CD4-positive, alpha-beta T cell treated with Interleukin-2 at 100 ng/mL for 4 hours (primary cell): ENCODE measurements at regions not wholly inside any gene's neighbourhood (a gene's known extent, or its start where the extent isn't known, plus 50 kb on each side); places are given as distances from the start of the nearest gene placed in this dataset.
A peak's percentile ranks its signal among the peaks of the same experiment; 100 is the strongest.

ENCODE experiments used
- DNase-seq: peaks from one replicate; pipeline ENCODE4 v3.0.0-alpha.2; 2020; ENCODE audit warnings: low spot score

DNA sequence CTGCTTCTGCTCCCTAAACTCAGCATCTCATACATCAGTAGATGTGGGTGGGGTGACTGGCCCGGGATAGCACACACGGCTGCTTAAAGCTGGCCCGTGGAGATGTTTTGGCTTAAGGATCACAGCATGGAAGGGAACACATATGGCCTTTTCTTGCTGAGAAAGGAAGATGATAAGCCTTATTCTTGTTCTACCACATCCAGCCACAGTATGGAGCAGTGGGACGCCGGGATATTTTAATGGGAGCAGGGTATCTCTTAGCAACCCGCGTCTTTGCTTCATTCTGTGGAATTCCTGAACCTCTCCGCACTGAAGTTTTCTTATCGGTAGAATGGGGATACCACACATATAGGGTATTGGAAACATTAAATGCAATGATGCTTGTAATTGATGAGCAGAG lies 94.1 kb upstream of the PROK2 start:
- no peak for DNase-seq

DNA sequence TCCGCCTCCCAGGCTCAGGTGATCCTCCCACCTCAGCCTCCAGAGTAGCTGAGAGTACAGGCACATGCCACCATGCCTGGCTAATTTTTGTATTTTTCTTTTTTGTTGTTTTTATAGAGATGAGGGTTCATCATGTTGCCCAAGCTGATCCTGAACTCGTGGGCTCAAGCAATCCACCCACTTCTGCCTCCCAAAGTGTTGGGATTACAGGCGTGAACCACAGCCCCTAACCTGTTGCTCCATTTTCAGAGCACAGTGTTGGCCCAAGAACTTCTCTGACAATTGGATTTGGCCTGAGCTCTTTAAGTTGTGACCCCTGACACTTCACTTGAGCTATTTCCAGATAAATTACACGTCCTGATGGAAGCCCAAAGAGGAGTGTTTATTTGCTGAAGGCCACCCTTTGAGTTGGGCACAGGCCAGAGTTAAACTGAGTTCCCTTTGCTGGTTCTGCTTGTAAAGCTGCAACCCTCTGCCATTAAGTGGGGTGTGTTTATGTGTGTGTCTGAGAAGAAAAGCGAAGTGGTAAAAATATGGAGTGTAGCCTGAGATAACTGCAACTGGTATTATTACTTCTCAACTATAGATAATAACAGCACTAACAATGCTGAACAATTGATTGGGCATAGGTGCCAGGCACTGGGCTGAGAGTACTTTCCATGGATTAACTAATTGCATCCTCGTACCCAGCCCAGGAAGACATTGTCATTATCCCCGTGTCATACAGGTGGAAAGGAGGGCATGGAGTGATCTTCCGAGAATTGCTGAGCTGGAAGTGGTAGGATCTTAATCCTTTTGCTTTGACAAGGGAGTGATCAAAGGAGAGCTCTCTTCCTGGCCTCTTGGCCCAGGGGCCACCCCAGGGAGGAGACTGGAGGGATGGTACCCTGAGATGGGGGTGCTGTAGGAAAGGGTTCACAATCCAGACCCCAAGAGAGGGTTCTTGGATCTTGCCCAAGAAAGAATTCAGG lies 91.5 kb upstream of the PROK2 start:
- no peak for DNase-seq

DNA sequence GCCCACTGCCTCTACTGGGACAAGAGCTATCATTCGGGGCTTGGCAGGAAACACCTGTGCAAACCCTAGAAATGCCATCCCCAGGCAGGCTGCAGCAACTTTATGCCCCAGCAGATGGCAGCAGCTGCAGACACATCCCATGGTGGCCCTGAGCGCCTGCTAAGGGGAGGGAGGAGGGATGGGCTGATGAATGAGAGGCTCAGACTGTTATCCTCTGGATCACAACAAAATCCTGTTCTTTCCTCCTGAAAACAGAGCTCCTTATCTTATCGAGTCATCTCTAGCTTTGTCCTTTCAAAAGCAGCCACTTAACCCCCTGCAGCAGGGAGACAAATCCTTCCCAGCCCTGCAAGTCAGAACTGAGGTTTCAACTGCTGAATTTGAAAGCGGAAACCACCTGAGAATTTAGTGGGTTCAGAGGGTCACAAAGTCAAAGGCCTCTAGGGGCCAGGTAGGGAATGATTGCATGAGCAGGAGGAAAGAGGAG lies 90.6 kb upstream of the PROK2 start:
- DNase-seq = peak; percentile 75

DNA sequence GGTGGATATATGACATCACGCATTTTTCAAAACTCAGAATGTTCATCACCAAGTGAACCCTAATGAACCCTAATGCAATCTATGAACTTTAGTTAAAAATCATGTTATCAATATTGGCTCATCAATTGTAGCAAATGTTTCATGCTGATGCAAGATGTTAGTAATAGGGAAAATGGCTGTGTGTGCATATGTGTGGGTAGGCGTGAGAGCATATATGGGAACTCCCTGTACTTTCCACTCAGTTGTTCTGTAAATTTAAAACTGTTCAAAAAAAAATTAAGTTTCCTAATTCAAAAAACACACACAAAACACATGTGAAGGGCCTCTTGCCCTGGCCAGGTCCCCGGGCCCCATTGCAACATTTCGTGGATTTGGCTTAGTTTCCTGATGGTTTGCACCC lies 89.7 kb upstream of the PROK2 start:
- no peak for DNase-seq

DNA sequence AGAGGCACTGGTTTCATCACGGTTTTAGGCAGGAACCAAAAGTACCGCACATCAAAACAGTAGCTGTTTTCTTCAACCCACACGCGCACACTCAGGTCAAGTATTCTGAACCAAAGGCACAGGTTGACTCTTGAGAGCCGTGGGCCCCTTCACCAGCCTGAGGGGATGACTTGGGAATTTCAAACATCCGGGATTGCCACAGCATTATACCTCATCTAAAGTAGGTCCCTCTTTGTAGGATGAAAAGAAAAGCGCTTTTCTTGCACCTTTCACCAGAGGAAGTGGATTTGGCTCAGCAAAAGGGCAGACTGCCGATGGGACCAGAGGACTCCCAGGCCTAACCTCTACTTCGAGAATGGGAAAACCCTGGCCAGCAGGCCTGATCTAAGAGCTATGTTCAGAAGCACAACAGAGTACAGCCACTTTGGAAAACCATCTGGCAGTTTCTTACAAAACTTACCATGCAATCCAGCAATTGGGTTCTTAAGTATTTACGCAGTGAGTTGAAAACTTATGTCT lies 88.2 kb upstream of the PROK2 start:
- no peak for DNase-seq

DNA sequence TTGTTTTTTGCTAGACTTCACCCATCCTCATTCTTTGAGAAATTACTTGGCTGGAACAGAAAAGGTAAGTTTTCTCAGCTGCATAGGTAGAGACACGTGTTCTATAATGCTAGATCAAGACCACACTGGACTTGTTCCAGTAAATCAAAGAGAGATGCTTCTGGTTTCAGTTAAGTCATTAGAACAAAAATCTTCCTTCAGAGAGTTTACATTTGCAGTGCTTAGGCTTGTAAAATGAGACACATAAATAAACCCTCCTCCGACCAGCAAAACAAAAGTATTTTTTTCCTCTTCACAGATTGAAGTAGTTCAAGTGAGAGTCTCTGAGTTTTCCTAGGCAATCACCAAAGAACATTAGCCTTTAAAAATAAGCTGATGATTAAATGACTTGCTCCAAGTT lies 87.3 kb upstream of the PROK2 start:
- DNase-seq = no peak

DNA sequence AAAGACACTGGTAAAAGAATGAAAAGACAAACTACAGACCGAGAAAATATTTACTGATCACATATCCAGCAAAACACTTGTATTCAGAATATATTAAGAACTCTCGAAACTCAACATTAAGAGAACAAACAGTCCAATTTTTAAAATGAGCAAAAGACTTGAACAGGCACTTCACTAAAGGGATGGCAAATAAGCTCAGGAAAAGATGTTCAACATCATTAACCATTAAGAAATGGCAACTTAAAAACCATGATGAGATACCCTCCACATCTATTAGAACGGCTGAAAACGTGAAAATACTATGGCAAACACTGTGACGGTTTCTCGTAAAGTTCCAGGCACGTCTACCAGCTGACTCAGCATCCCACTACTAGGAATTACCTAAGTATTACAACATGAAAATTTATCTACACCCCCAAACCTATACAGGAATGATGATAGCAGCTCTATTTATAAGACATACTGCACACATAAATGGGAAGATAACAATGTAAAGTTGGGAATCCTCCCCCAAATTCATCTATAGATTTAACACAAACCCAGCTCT lies 86.1 kb upstream of the PROK2 start:
- no peak for DNase-seq

DNA sequence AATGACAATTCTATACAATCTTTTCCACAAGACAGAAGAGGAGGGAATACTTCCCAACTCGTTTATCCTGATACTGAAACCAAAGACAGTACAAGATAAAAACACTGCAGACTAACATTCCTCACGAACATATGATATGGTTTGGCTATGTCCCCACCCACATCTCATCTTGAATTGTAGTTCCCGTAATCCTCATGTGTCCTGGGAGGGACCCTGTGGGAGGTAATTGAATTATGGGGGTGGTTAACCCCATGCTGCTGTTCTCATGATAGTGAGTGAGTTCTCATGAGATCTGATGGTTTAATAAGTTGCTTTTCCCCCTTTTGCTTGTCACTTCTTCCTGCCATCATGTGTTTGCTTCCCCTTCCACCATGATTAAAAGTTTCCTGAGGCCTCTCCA lies 83.9 kb upstream of the PROK2 start:
- no peak for DNase-seq

DNA sequence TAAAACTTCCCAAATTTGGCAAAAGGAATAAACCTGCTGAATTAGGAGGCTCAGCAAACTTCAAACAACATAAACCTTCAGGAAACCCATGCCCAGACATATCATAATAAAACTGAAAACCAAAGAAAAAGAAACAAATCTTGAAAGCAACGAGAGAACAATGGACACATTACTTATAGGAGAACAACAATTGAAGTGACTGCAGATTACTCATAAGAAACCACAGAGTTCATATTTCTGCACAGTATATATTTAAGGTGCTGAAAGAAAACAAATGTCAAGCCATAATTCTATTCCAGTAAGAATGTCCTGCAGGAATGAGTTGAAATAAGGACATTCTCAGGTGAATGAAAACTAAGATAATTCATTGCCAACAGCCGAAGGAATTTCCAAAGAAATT lies 80.8 kb upstream of the PROK2 start:
- DNase-seq = no peak

DNA sequence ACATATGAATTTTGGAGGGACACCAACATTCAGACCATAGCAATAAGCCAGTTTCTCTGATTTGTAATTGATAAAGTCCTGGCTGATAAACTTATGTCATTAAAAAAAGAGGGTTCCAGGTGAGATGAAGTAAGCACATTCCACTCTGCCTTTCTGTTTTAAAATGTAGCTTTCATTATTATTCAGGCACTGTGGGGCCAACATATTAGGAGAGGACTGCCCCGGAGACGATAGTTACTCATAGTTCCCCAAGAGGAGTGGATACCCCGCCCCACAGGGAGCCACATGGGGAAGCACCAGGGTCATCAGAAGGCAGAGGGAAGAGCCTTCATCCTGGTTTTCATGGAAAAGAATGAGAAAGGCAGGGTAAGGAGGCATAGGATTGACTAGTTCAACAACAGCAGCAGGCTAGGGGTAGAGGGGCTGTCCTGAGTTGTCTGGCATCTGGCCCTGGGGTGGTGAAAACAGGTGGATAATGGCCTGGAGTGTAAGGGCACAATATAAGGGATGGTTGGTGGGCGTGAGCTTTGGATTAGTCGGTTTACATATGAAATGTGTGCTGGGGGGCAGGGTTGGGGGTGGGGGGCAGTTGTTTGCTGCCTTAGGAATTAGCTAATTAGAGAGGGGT lies 78.7 kb upstream of the PROK2 start:
- no peak for DNase-seq

DNA sequence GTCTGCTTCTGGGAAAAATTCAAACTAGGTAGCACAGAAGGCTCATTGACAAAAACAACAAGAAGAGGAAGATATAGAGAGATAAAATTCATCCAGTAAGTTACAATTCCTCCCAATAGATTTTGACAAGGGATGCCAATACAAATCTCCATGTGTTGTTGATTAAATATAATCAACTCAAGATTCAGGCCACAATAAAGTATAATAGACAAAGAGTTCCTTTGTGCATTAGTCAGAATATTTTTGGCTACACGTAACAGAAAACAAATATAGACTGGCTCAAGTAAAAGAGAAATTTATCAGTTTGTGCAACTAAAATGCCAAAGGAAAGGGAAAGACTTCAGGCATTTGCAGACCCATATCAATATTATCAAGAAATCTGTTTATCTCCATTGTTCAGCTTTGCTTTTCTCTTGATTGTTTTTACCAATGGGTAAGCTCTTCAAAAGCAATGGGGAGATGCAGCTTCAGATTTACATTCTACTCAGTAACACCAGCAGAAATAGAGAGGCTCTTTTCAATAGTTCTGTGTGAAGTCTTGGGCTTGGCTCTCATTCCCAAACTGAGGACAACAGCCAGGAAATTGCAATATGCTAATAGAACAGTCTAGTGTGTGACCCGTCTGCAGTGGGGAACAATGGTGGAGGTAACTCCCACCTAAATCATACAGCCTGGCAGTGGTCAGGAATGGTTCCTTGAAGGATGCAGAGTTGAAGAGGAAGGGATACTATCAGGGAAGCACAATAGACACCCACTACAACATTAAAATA lies 77.6 kb upstream of the PROK2 start:
- DNase-seq = no peak

DNA sequence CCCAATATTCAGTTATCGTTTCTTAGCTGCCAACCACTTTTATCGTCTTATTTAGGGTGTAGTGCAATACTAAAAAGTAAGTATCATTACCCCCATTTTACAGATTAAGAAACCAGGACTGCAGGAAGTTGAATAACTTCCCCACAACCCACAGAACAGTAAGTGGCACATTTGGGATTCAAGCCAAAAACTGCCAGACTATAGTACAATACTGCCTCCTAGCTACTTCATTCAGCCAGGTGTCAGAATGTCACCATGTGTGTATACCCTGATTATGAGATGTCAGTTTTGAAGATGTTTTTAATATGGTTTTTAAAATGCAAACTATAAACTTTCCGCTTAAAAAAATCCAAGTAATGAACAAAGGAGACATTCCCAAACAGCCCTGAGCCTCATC lies 74.2 kb upstream of the PROK2 start:
- DNase-seq = peak; percentile 63

DNA sequence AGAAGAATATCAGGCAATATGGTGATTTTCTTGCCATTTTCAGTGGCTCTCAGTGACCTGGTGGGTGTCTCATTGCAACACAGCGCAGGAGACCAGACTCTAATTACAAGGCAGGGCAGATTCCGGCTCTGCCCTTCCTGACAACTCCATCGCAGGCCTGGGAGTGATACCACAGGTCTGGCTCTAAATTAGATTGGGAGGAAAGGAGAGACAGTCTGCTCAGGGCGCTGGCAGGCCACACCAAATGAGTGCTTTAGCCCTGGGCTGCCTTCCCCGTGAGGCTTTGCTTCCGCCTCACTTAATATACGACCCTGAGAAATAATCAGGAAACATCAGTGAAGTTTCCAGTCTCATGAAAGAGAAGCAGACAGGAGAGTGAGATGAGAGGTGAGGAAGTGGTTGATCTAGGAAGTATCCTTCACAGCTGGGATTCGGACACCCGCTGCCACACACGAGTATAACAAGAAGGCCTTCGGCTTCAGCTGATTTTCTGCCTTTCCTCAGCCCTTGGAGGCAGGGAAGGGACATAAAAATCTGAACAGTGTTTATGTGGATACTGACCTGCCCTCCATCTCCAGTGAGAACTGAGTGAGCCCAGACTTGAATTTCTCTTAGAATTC lies 73.7 kb upstream of the PROK2 start:
- DNase-seq = no peak

DNA sequence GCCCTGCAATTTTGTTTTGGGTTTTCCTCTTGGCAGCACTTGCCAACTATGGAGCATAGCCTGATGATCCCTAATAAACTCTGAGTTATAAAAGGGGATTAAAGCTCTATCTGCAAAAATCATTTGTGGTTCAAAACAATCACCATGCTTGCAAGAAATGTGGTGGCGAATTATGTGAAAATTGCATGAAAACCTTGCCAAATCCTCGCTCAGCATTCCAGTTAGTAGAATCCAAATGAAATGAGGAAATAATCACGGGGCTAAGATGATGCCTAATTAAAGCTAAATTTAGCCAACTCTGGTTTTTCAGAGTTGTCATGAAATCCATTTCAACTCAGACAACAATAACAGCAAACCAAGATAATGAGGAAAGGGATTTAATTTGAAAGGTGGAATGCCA lies 73.0 kb upstream of the PROK2 start:
- no peak for DNase-seq

DNA sequence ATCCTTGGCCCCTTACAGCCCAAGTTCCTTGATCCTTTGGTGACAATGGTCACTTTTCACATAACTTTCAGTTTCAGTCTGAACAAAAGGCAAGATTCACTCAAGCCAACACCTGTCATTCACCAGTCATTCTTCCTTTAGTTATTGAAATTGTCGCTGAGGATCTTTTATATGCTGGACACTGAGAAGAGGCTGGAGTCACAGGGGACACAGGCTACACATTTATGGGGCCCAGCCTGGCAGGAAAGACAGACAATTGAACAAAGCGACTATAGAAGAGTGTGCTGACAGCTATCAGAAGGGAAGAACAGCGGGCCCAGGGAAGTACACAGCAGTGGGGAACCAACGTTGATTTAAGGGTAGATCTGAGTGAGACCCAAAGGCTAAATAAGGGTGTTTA lies 69.8 kb upstream of the PROK2 start:
- no peak for DNase-seq

DNA sequence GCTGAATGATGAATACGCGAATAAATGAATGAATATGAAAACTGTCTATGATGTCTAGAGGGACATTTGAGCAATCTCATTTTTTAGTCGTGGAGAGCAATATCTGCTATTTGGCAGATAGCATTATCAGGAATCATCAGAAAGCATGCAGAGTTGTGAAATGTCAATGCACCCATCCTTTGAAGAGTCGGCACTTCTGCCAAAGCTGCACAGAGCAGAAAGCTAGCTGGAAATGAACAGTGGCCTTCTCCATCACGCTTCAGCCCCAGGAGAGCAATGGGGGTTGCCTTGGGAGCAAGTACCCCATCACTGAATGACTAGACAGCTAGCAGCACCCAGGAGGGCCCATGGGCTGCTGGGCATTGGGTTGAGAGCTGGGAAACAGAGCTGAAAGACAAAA lies 69.1 kb upstream of the PROK2 start:
- no peak for DNase-seq

DNA sequence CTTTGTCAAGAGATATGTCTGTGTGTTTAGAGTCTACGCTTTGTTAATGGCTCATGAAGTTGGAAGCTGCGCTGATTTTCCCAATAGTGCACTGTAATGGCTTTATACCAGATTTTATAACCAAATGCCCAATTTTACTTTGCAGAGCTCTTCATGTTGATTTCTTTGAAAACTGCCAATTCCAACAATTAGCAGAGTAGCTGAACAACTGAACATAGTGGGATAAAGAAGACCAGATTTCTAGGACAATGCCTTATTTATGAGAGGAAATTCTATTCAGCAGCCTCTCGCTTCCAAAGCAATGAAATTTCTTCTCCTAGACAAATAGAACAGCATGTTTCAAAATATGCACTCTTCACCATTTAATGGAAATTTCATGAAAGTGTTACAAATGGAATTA lies 66.9 kb upstream of the PROK2 start:
- DNase-seq = no peak

DNA sequence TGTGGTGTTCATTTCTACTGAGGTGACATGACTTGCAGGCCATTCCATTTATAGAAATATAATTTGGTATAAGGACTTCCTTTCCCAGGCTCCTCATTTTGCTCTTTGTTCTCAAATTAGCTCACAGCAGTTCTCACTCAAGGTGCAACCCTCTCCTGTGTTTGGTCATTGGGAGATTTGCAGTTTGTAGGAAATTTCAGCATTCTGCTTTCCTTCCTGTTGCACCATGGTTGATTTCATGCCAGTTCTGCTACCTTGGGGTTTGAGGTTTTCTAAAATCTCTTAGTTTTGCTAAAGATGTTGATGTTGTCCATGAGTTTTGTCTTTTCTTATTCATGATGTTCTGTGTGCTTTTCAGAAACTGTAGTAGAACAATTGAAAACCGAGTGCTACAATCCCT lies 65.7 kb upstream of the PROK2 start:
- no peak for DNase-seq

DNA sequence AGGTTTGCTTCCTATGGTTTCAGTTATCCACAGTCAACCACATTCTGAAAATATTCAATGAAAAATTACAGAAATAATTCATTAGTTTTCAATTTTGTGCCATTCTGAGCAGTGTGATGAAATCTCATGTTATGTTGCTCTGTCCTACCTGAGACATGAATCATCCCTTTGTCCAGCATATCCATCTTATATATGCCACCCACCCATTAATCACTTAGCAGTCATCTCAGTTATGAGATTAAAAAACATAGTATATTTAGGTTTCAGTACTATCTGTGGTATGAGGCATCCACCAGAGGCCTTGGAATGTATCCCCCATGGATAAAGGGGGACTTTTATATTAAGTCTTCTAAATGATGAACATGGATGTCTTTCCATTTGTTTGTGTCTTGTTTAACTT lies 64.7 kb upstream of the PROK2 start:
- DNase-seq = no peak

DNA sequence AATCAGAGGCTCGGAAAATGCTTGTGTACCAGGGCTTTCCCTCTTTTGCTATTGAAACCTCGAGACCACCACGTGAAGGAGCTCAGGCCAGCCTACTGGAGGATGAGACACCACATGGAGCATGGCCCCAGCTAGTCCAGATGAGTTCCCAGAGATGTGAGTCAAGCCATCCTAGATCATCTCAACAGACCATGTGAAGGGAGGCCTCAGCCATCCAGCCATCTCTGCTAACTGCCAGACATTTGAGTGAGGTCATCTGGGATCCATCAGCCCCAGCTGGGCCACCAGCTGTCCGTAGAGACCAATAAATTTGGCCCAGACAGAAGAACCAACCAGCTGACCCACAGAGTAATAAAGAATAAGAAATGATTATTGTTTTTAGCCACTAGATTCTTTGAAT lies 62.8 kb upstream of the PROK2 start:
- no peak for DNase-seq

DNA sequence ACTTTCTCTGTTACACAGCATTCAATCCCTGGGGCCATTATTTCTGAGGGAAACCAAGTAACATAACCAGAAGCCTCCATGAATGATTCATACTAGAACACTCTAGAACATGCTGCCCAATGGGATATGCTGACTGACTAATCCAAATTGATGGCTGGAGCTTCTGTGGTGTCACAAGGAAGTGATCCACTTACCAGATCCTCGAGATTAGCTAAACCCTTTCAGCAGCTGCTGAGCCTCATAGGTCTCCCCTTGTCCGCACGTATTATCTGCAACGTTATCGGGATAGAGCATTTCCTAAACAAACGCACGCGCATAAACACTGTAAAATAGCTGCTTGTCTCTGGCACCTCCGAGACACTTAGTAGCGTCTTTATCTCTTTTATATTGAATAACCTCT lies 61.2 kb upstream of the PROK2 start:
- no peak for DNase-seq

DNA sequence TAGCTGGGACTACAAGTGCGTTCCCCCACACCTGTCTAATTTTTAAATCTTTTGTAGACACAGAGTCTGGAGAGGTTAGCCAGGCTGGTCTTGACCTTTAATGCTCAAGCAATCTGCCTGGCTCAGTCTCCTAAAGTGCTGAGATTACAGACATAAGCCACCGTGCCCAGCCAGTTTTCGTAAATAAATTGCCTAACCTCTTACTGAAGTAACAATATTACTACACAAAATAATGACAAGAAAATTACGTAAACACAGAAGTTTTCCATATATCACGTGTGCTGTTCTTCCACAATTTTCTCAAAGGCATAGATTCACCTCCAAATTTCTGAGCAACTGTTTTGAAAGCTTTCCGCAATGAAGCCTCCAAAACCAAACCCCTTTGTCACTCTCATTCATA lies 58.1 kb upstream of the PROK2 start:
- DNase-seq = no peak
